GM23338 (cell line): ENCODE measurements at regions not wholly inside any gene's neighbourhood (a gene's known extent, or its start where the extent isn't known, plus 50 kb on each side); places are given as distances from the start of the nearest gene placed in this dataset.

Source experiments
- ATAC-seq: fragments of 200-7000 bp; cut with Tn5 transposase; 3 replicates; pipeline ENCODE4 v1.9.1; 2020
- DNase-seq: peaks from one replicate; pipeline ENCODE4 v3.0.0-alpha.2; 2015; ENCODE audit warnings: low spot score
- H2AFZ ChIP-seq: fragments of 200-600 bp; sonication (generic); 2 replicates; pipeline ENCODE4 v1.8.0; 2016; ENCODE audit warnings: antibody characterized with exemption, mild to moderate bottlenecking, moderate library complexity
- H3F3A ChIP-seq: fragments of 200-600 bp; sonication (generic); replicated peaks from 2 replicates; pipeline ENCODE4 v1.8.0; 2017; ENCODE audit warnings: antibody characterized with exemption, mixed run types, low read depth
- H3K27ac ChIP-seq: fragments of 200-600 bp; sonication (generic); 2 replicates; pipeline ENCODE4 v1.6.1; 2016; ENCODE audit warnings: low read depth
- H3K27me3 ChIP-seq: fragments of 200-600 bp; sonication (generic); 2 replicates; pipeline ENCODE4 v1.8.0; 2016; ENCODE audit warnings: mild to moderate bottlenecking, mixed run types, moderate library complexity; ENCODE audit not compliant: insufficient read depth
- H3K36me3 ChIP-seq: fragments of 200-600 bp; sonication (generic); 2 replicates; pipeline ENCODE4 v1.8.0; 2016; ENCODE audit warnings: mild to moderate bottlenecking; ENCODE audit not compliant: insufficient read depth
- H3K4me1 ChIP-seq: fragments of 200-600 bp; sonication (generic); 2 replicates; pipeline ENCODE4 v1.8.0; 2016; ENCODE audit warnings: mild to moderate bottlenecking, moderate library complexity; ENCODE audit not compliant: insufficient read depth
- H3K4me2 ChIP-seq: fragments of 200-600 bp; sonication (generic); 2 replicates; pipeline ENCODE4 v1.7.1; 2017; ENCODE audit warnings: mixed run types
- H3K4me3 ChIP-seq: fragments of 200-600 bp; sonication (generic); 2 replicates; pipeline ENCODE4 v1.6.1; 2016; ENCODE audit warnings: mixed run types
- H3K79me2 ChIP-seq: fragments of 200-600 bp; sonication (generic); replicated peaks from 2 replicates; pipeline ENCODE4 v1.8.0; 2017; ENCODE audit warnings: mild to moderate bottlenecking; ENCODE audit not compliant: insufficient read depth
- H3K9me2 ChIP-seq: fragments of 200-600 bp; sonication (generic); 2 replicates; pipeline ENCODE4 v1.8.0; 2017; ENCODE audit not compliant: insufficient read depth
- H4K20me1 ChIP-seq: fragments of 200-600 bp; sonication (generic); replicated peaks from 2 replicates; pipeline ENCODE4 v1.8.0; 2017; ENCODE audit warnings: mild to moderate bottlenecking; ENCODE audit not compliant: insufficient read depth
- H3K27ac Mint-ChIP-seq: 2 replicates; pipeline ENCODE4 v1.8.0; 2020; ENCODE audit warnings: inconsistent platforms, mild to moderate bottlenecking, moderate library complexity, mixed read lengths
- H3K27me3 Mint-ChIP-seq: 3 replicates; pipeline ENCODE4 v1.8.0; 2022; ENCODE audit warnings: low read depth, mild to moderate bottlenecking, moderate library complexity, mixed read lengths, inconsistent platforms; ENCODE audit not compliant: insufficient read depth, poor library complexity
- H3K36me3 Mint-ChIP-seq: 3 replicates; pipeline ENCODE4 v1.8.0; 2021; ENCODE audit warnings: low read depth, mild to moderate bottlenecking, inconsistent platforms, moderate library complexity, mixed read lengths
- H3K4me1 Mint-ChIP-seq: 3 replicates; pipeline ENCODE4 v1.8.0; 2020; ENCODE audit warnings: mild to moderate bottlenecking, inconsistent platforms, mixed read lengths
- H3K4me3 Mint-ChIP-seq: 3 replicates; pipeline ENCODE4 v1.8.0; 2021; ENCODE audit warnings: moderate library complexity, mild to moderate bottlenecking, inconsistent platforms, mixed read lengths
- H3K9me3 Mint-ChIP-seq: 3 replicates; pipeline ENCODE4 v1.8.0; 2020; ENCODE audit warnings: moderate library complexity, mild to moderate bottlenecking, inconsistent platforms, mixed read lengths
- CREB1 ChIP-seq: fragments of 250-450 bp; sonication (Bioruptor Pico); IDR thresholded peaks from 2 replicates; pipeline ENCODE4 v1.5.0; 2020; ENCODE audit warnings: low read depth, mild to moderate bottlenecking, moderate library complexity
- CTCF ChIP-seq, 2 experiments: fragments of 200-600 bp in 1 of 2; sonication (generic) in 1 of 2; conservative IDR thresholded peaks; 2 replicates each; pipeline versions ENCODE4 v1.5.1 to v1.6.1; 2016 to 2017; ENCODE audit warnings: antibody characterized with exemption in 2 of 2, low read depth in 2 of 2, mild to moderate bottlenecking in 2 of 2, moderate library complexity in 1 of 2
- ETS1 ChIP-seq: IDR thresholded peaks from 2 replicates; pipeline ENCODE4 v1.6.1; 2016; ENCODE audit warnings: antibody characterized with exemption
- EZH2phosphoT487 ChIP-seq: fragments of 200-600 bp; sonication (generic); IDR thresholded peaks from one replicate; pipeline ENCODE4 v1.8.1; 2018; ENCODE audit warnings: antibody characterized with exemption; ENCODE audit not compliant: unreplicated experiment
- JUNB ChIP-seq: IDR thresholded peaks from one replicate; pipeline ENCODE4 v1.6.1; 2016; ENCODE audit warnings: antibody characterized with exemption; ENCODE audit not compliant: unreplicated experiment
- NANOG ChIP-seq: IDR thresholded peaks from 2 replicates; pipeline ENCODE4 v1.6.1; 2016; ENCODE audit warnings: antibody characterized with exemption, borderline replicate concordance
- REST ChIP-seq: IDR thresholded peaks from one replicate; pipeline ENCODE4 v1.6.1; 2018; ENCODE audit warnings: antibody characterized with exemption; ENCODE audit not compliant: unreplicated experiment
- STAT1 ChIP-seq: IDR thresholded peaks from one replicate; pipeline ENCODE4 v1.6.1; 2016; ENCODE audit warnings: antibody characterized with exemption; ENCODE audit not compliant: unreplicated experiment
- ZNF331 ChIP-seq: fragments of 250-450 bp; sonication (Bioruptor Pico); IDR thresholded peaks from 2 replicates; pipeline ENCODE4 v1.5.0; 2020; ENCODE audit warnings: low read depth, mild to moderate bottlenecking, moderate library complexity

DNA sequence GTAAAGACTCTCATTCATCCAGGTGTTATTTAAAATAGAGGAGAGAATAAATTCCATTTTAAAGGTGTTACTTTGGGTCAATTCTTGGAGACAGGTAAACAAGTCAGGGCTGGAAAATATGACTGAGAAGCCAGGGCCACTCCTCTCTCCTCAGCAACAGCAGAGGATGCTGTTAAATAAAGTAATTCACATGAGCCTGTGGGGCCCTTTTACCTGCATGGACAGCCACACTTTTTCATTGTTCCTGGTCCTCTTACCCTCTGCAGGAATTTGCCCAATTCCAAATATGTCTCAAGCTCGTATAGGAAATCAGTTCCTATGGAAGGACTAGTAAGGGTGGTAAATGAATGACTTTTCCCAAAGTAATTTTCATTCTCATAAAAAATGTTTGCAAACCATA is 420.1 kb upstream of the KLF6 start (continued):
- no peak for TF ChIP-seq EZH2phosphoT487
- no peak for TF ChIP-seq CTCF (conservative IDR thresholded peaks at IDR 0.05; ENCODE audit: low read depth in 2 of 2)
- TF ChIP-seq ZNF331 (CRISPR knock-in tag): no peak
- TF ChIP-seq CREB1 (CRISPR knock-in tag): no peak
- TF ChIP-seq JUNB: no peak

- H3K27ac ChIP-seq: no peak overlapping the region
- no peak overlapping the region for H3K4me2 ChIP-seq
- no peak for TF ChIP-seq CREB1 (CRISPR knock-in tag)
- TF ChIP-seq ETS1: no peak
- no peak for TF ChIP-seq NANOG
- no peak for TF ChIP-seq STAT1
- no peak for TF ChIP-seq CTCF (conservative IDR thresholded peaks at IDR 0.05; ENCODE audit: low read depth in 2 of 2)
- no peak for TF ChIP-seq JUNB
- TF ChIP-seq REST: no peak
- H4K20me1 ChIP-seq: no peaks in the 10 kb centered on the region
- DNase-seq: no peak
- no peaks in the 10 kb centered on the region for H3K4me1 ChIP-seq
- H3K27me3 ChIP-seq: no peaks in the 10 kb centered on the region
- no peaks in the 10 kb centered on the region for H3F3A ChIP-seq
- H3K4me1 Mint-ChIP-seq: peaks cover 6% of the 10 kb centered on the region
- no peaks in the 10 kb centered on the region for H3K9me2 ChIP-seq
- no peak overlapping the region for H3K27ac Mint-ChIP-seq
- H2AFZ ChIP-seq: no peak overlapping the region
- H3K36me3 Mint-ChIP-seq: no peaks in the 10 kb centered on the region
- no peaks in the 10 kb centered on the region for H3K9me3 Mint-ChIP-seq
- no peaks in the 10 kb centered on the region for H3K36me3 ChIP-seq
- H3K4me3 ChIP-seq: no peak overlapping the region
- no peak for ATAC-seq
- peaks cover 3% of the 10 kb centered on the region for H3K27me3 Mint-ChIP-seq
- H3K79me2 ChIP-seq: no peaks in the 10 kb centered on the region
- H3K4me3 Mint-ChIP-seq: no peak overlapping the region
Measured at GRCh38 chr10:4202938-4203337, 417.9 kb upstream of the KLF6 start.
